HEK293T (cell line): ENCODE measurements at regions not wholly inside any gene's neighbourhood (a gene's known extent, or its start where the extent isn't known, plus 50 kb on each side); places are given as distances from the start of the nearest gene placed in this dataset.
A peak's percentile ranks its signal among the peaks of the same experiment; 100 is the strongest.

Experiments
- CTCF ChIA-PET: fragments of 350-600 bp; formaldehyde crosslinking; extraction: SDS; loops from one replicate; lab custom pipeline; 2021; ENCODE audit warnings: antibody characterized with exemption, inconsistent platforms; lab: Yijun Ruan, JAX
- POLR2A ChIA-PET: fragments of 350-600 bp; formaldehyde crosslinking; extraction: SDS; loops from one replicate; lab custom pipeline; 2020; ENCODE audit warnings: antibody characterized with exemption, inconsistent platforms; lab: Yijun Ruan, JAX
- DNase-seq: peaks from one replicate; pipeline ENCODE4 v3.0.0; 2012; ENCODE audit warnings: mixed read lengths; ENCODE audit errors: extremely low spot score
- ARNT ChIP-seq: fragments of 450-650 bp; IDR thresholded peaks from 2 replicates; pipeline ENCODE4 v1.6.1; 2017; ENCODE audit warnings: mild to moderate bottlenecking
- BHLHE40 ChIP-seq: fragments of 450-650 bp; IDR thresholded peaks from 2 replicates; pipeline ENCODE4 v1.6.1; 2016; ENCODE audit warnings: mild to moderate bottlenecking, moderate library complexity, borderline replicate concordance
- CTBP1 ChIP-seq: fragments of 450-650 bp; IDR thresholded peaks from 2 replicates; pipeline ENCODE4 v1.6.1; 2016; ENCODE audit warnings: borderline replicate concordance
- ELF4 ChIP-seq: fragments of 450-650 bp; IDR thresholded peaks from 2 replicates; pipeline ENCODE4 v1.6.1; 2017; ENCODE audit warnings: antibody characterized with exemption
- FOXA1 ChIP-seq: fragments of 450-650 bp; IDR thresholded peaks from 2 replicates; pipeline ENCODE4 v1.6.1; 2016; ENCODE audit warnings: mild to moderate bottlenecking
- FOXK2 ChIP-seq: fragments of 450-650 bp; IDR thresholded peaks from 2 replicates; pipeline ENCODE4 v1.6.1; 2016; ENCODE audit warnings: mild to moderate bottlenecking
- FOXM1 ChIP-seq: fragments of 450-650 bp; IDR thresholded peaks from 2 replicates; pipeline ENCODE4 v1.6.1; 2017; ENCODE audit warnings: mild to moderate bottlenecking, borderline replicate concordance
- HDGF ChIP-seq: fragments of 450-650 bp; IDR thresholded peaks from 2 replicates; pipeline ENCODE4 v1.6.1; 2017; ENCODE audit warnings: antibody characterized with exemption, borderline replicate concordance
- L3MBTL2 ChIP-seq: fragments of 450-650 bp; conservative IDR thresholded peaks from 2 replicates; pipeline ENCODE4 v1.6.1; 2016; ENCODE audit warnings: mild to moderate bottlenecking
- LEF1 ChIP-seq: fragments of 450-650 bp; IDR thresholded peaks from 2 replicates; pipeline ENCODE4 v1.6.1; 2017; ENCODE audit warnings: mild to moderate bottlenecking, borderline replicate concordance
- NFRKB ChIP-seq: fragments of 450-650 bp; IDR thresholded peaks from 2 replicates; pipeline ENCODE4 v1.6.1; 2016; ENCODE audit warnings: mild to moderate bottlenecking, moderate library complexity
- PKNOX1 ChIP-seq: fragments of 450-650 bp; IDR thresholded peaks from 2 replicates; pipeline ENCODE4 v1.6.1; 2016
- SP1 ChIP-seq: fragments of 450-650 bp; IDR thresholded peaks from 2 replicates; pipeline ENCODE4 v1.6.1; 2017
- SUZ12 ChIP-seq: fragments of 450-650 bp; IDR thresholded peaks from 2 replicates; pipeline ENCODE4 v1.6.1; 2016; ENCODE audit warnings: mild to moderate bottlenecking
- TARDBP ChIP-seq: fragments of 450-650 bp; IDR thresholded peaks from 2 replicates; pipeline ENCODE4 v1.6.1; 2016
- ZNF384 ChIP-seq: fragments of 450-650 bp; IDR thresholded peaks from 2 replicates; pipeline ENCODE4 v1.6.1; 2016

GRCh38 chr2:64226611-64227010, 82.4 kb upstream of the PELI1 start:
- POLR2A ChIA-PET: no interaction called here

GRCh38 chr2:64227603-64228125, 83.4 kb upstream of the PELI1 start:
- no peak for TF ChIP-seq ELF4
- TF ChIP-seq SUZ12: no peak
- TF ChIP-seq CTBP1: no peak
- TF ChIP-seq BHLHE40: no peak
- TF ChIP-seq FOXM1: no peak
- TF ChIP-seq HDGF: no peak
- no peak for TF ChIP-seq ARNT
- no peak for TF ChIP-seq NFRKB
- TF ChIP-seq SP1: no peak
- TF ChIP-seq LEF1: no peak
- CTCF ChIA-PET: interaction anchor here (0.6 kb wide), 2 partner anchors 128 to 769 kb away, joined by 3 read pairs; no protein-coding TSS in a partner anchor
- no peak for DNase-seq
- POLR2A ChIA-PET: interaction anchor here (0.6 to 1.1 kb wide), 5 partner anchors 9 to 82 kb away, joined by 3 to 6 read pairs (median 3); no protein-coding TSS in a partner anchor

More at GRCh38 chr2:64226611-64227010, 82.4 kb upstream of the PELI1 start:
- no peak for DNase-seq
- CTCF ChIA-PET: interaction anchor here (0.9 kb wide), 1 partner anchor 8 kb away, joined by 3 read pairs; no protein-coding TSS in a partner anchor
- no peak for TF ChIP-seq CTBP1
- no peak for TF ChIP-seq HDGF
- TF ChIP-seq FOXA1: no peak
- no peak for TF ChIP-seq L3MBTL2
- no peak for TF ChIP-seq SUZ12
- TF ChIP-seq NFRKB: no peak
- TF ChIP-seq BHLHE40: no peak
- TF ChIP-seq SP1: no peak
- no peak for TF ChIP-seq ELF4
- TF ChIP-seq PKNOX1: no peak
- no peak for TF ChIP-seq ARNT
- TF ChIP-seq ZNF384: no peak
- no peak for TF ChIP-seq TARDBP
- TF ChIP-seq FOXM1: no peak
- no peak for TF ChIP-seq FOXK2
- TF ChIP-seq LEF1: no peak

- TF ChIP-seq SP1: no peak
- peak; percentile 57; the same call in 1 of the 2 replicates for TF ChIP-seq L3MBTL2
- CTCF ChIA-PET: interaction anchor here (0.6 kb wide), 2 partner anchors 129 to 769 kb away, joined by 3 read pairs; no protein-coding TSS in a partner anchor
Measured at GRCh38 chr2:64228126-64228678, 84.0 kb upstream of the PELI1 start.

GRCh38 chr2:64228918-64229317, 84.7 kb upstream of the PELI1 start:
- ChIA-PET CTCF (interaction anchor here (0.6 kb wide), 1 partner anchor 86 kb away, joined by 3 read pairs; no protein-coding TSS in a partner anchor), POLR2A (no interaction called here)
- no peak for TF ChIP-seq LEF1
- no peak for TF ChIP-seq ARNT
- TF ChIP-seq HDGF: no peak
- no peak for TF ChIP-seq NFRKB
- no peak for TF ChIP-seq PKNOX1
- no peak for TF ChIP-seq ELF4
- TF ChIP-seq TARDBP: no peak
- TF ChIP-seq FOXA1: no peak
- no peak for TF ChIP-seq L3MBTL2
- TF ChIP-seq FOXM1: no peak
- no peak for TF ChIP-seq FOXK2
- TF ChIP-seq SUZ12: no peak
- no peak for TF ChIP-seq ZNF384
- TF ChIP-seq SP1: no peak
- no peak for TF ChIP-seq BHLHE40
- no peak for TF ChIP-seq CTBP1
- DNase-seq: no peak

More at GRCh38 chr2:64228126-64228678, 84.0 kb upstream of the PELI1 start:
- DNase-seq: peak; percentile 88
- POLR2A ChIA-PET: interaction anchor here (0.6 to 1.1 kb wide), 6 partner anchors 10 to 82 kb away, joined by 3 to 6 read pairs (median 4); no protein-coding TSS in a partner anchor

- CTCF ChIA-PET: no interaction called here
Measured at GRCh38 chr2:64230540-64230939, 86.3 kb upstream of the PELI1 start.

More at GRCh38 chr2:64230540-64230939, 86.3 kb upstream of the PELI1 start:
- TF ChIP-seq ARNT: no peak
- TF ChIP-seq HDGF: no peak
- TF ChIP-seq L3MBTL2: no peak
- no peak for TF ChIP-seq ZNF384
- no peak for TF ChIP-seq ELF4
- TF ChIP-seq LEF1: no peak
- TF ChIP-seq CTBP1: no peak
- TF ChIP-seq TARDBP: no peak
- no peak for TF ChIP-seq BHLHE40
- no peak for TF ChIP-seq FOXK2
- TF ChIP-seq FOXA1: no peak
- no peak for TF ChIP-seq NFRKB
- TF ChIP-seq SUZ12: no peak
- TF ChIP-seq SP1: no peak
- TF ChIP-seq FOXM1: no peak
- TF ChIP-seq PKNOX1: no peak
- POLR2A ChIA-PET: no interaction called here
- DNase-seq: no peak
